HUES48 (cell line): ENCODE measurements at regions not wholly inside any gene's neighbourhood (a gene's known extent, or its start where the extent isn't known, plus 50 kb on each side); places are given as distances from the start of the nearest gene placed in this dataset.

ENCODE experiments used
- H3K27ac ChIP-seq: one replicate; pipeline ENCODE4 v1.7.0; 2013; ENCODE audit warnings: low read depth, low read length, inconsistent platforms
- H3K27me3 ChIP-seq: 2 replicates; pipeline ENCODE4 v1.6.1; 2013; ENCODE audit warnings: mild to moderate bottlenecking, low read length; ENCODE audit not compliant: control insufficient read depth, insufficient read depth
- H3K36me3 ChIP-seq: 2 replicates; pipeline ENCODE4 v1.6.1; 2013; ENCODE audit warnings: low read length; ENCODE audit not compliant: control insufficient read depth, insufficient read depth
- H3K4me1 ChIP-seq: 2 replicates; pipeline ENCODE4 v1.6.1; 2013; ENCODE audit warnings: mild to moderate bottlenecking, low read length; ENCODE audit not compliant: control insufficient read depth, insufficient read depth
- H3K4me3 ChIP-seq: 2 replicates; pipeline ENCODE4 v1.5.1; 2013; ENCODE audit warnings: mild to moderate bottlenecking, low read depth, low read length
- H3K9ac ChIP-seq: 2 replicates; pipeline ENCODE4 v1.6.1; 2013; ENCODE audit warnings: mild to moderate bottlenecking, low read depth, low read length, moderate library complexity
- H3K9me3 ChIP-seq: 2 replicates; pipeline ENCODE4 v1.6.1; 2013; ENCODE audit warnings: low read length; ENCODE audit not compliant: control insufficient read depth, insufficient read depth

GRCh38 chr14:96980835-96981234 is 183.7 kb downstream of the VRK1 start:
- no peaks in the 10 kb centered on the region for H3K4me1 ChIP-seq
- H3K27me3 ChIP-seq = no peaks in the 10 kb centered on the region
- H3K9ac ChIP-seq = no peak overlapping the region
- H3K4me3 ChIP-seq = no peak overlapping the region
- H3K27ac ChIP-seq = no peak overlapping the region
- H3K9me3 ChIP-seq = no peaks in the 10 kb centered on the region; the same call in 1 of the 2 replicates
- no peaks in the 10 kb centered on the region for H3K36me3 ChIP-seq

GRCh38 chr14:96986256-96987085 is 189.3 kb downstream of the VRK1 start:
- no peaks in the 10 kb centered on the region for H3K27me3 ChIP-seq
- H3K9me3 ChIP-seq = no peaks in the 10 kb centered on the region
- no peak overlapping the region for H3K9ac ChIP-seq
- H3K36me3 ChIP-seq = no peaks in the 10 kb centered on the region
- H3K4me1 ChIP-seq = peaks cover 4% of the 10 kb centered on the region
- H3K4me3 ChIP-seq = no peak overlapping the region
- no peak overlapping the region for H3K27ac ChIP-seq

GRCh38 chr14:96987086-96987474 is 189.9 kb downstream of the VRK1 start:
- H3K9ac ChIP-seq = no peak overlapping the region
- H3K9me3 ChIP-seq = no peaks in the 10 kb centered on the region
- peak overlapping the region; percentile 22 for H3K27ac ChIP-seq
- H3K27me3 ChIP-seq = no peaks in the 10 kb centered on the region
- peaks cover 4% of the 10 kb centered on the region for H3K4me1 ChIP-seq
- H3K36me3 ChIP-seq = no peaks in the 10 kb centered on the region
- H3K4me3 ChIP-seq = no peak overlapping the region

DNA sequence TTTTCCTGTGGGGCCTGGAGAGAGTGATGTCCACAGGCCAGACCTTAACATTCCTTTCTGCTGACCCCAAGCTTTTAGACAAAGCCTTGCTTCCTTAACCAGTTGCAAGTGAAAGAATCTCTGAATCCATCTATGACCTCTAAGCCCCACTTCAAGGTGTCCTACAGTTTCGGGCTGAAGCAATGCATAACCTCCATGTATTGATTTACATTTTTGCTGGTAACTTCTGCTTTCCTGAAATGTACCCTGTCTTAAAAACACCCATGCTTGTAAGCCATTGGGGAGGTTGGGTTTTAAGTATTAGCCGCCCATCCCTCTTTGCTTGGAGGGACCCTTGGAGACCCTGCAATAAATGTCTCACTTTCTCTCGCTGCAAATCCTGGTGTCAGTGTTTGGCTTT is 190.6 kb downstream of the VRK1 start:
- Histone ChIP-seq H3K4me3 (no peak overlapping the region), H3K36me3 (no peaks in the 10 kb centered on the region), H3K27ac (no peak overlapping the region), H3K9ac (no peak overlapping the region), H3K4me1 (peaks cover 4% of the 10 kb centered on the region), H3K9me3 (no peaks in the 10 kb centered on the region), H3K27me3 (no peaks in the 10 kb centered on the region)

DNA sequence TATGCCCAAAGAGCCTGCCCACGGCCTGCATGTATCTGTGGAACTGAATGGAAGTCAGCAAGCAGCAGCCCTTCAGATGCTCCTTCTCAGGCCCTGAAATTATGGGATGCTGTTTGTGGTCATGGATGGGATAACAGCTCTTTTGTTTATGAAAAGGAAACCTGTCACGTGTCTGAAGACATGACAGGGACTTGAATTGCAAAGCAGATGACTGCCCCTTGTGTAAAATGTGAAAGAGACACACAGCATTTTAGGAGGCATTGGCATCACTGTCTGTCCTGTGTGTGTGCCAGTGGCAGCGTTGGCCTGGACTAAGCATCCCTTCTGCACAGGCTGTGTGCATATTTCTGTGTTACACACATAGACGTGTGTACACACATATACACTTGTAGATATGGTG is 192.1 kb downstream of the VRK1 start:
- H3K9ac ChIP-seq = no peak overlapping the region
- no peaks in the 10 kb centered on the region for H3K36me3 ChIP-seq
- no peak overlapping the region for H3K4me3 ChIP-seq
- H3K4me1 ChIP-seq = peaks cover 4% of the 10 kb centered on the region
- no peaks in the 10 kb centered on the region for H3K27me3 ChIP-seq
- no peaks in the 10 kb centered on the region for H3K9me3 ChIP-seq
- no peak overlapping the region for H3K27ac ChIP-seq

DNA sequence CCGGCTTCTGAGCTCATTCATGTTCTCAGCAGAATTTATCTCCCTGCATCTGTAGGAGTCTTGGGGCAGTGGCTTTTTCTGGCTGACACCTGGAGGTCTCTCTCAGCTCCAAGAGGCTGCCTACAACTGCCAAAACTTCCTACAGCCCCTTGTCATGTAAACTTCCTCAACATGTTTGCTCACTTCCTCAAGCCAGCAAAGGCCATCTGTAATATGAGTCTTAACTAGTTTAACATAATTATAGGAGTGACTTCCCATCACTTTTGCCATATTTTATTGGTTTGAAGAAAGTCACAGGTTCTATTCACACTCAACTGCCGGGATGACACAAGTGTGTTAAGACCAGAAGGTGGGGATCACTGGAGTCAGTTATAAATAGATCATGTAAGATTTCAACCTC is 194.0 kb downstream of the VRK1 start:
- no peaks in the 10 kb centered on the region for H3K36me3 ChIP-seq
- no peak overlapping the region for H3K4me3 ChIP-seq
- H3K27me3 ChIP-seq = no peaks in the 10 kb centered on the region
- no peak overlapping the region for H3K27ac ChIP-seq
- H3K9ac ChIP-seq = no peak overlapping the region
- peaks cover 4% of the 10 kb centered on the region for H3K4me1 ChIP-seq
- H3K9me3 ChIP-seq = no peaks in the 10 kb centered on the region

- H3K9me3 ChIP-seq = no peaks in the 10 kb centered on the region
- H3K4me1 ChIP-seq = no peaks in the 10 kb centered on the region
- no peak overlapping the region for H3K27ac ChIP-seq
- H3K27me3 ChIP-seq = no peaks in the 10 kb centered on the region
- H3K9ac ChIP-seq = no peak overlapping the region
- no peak overlapping the region for H3K4me3 ChIP-seq
- H3K36me3 ChIP-seq = no peaks in the 10 kb centered on the region
Measured at GRCh38 chr14:96994999-96995398, 197.8 kb downstream of the VRK1 start.

- no peaks in the 10 kb centered on the region for H3K4me1 ChIP-seq
- no peak overlapping the region for H3K9ac ChIP-seq
- H3K36me3 ChIP-seq = no peaks in the 10 kb centered on the region
- no peak overlapping the region for H3K4me3 ChIP-seq
- no peaks in the 10 kb centered on the region for H3K9me3 ChIP-seq
- no peaks in the 10 kb centered on the region for H3K27me3 ChIP-seq
- no peak overlapping the region for H3K27ac ChIP-seq
Measured at GRCh38 chr14:96997269-96997668, 200.1 kb downstream of the VRK1 start.

DNA sequence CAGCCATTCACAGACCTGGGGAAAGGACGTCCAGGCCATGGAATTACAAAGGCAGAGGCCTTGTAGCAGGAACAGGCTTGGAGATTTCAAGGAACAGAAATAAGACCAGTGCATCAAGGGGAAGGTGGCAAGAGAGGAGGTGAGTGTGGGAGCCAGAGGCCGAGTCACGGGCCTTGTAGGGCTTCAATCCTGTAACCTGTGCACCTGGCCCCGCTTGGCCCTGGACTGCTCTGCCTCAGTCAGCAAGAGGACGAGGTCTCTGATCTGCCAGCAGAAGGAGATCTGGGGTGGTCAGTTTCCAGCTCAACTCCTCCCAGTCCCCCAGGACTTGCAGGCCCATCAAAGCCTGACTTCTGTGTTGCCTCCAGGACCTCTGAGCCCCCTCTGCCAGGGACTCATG is 200.8 kb downstream of the VRK1 start:
- H3K4me1 ChIP-seq = no peaks in the 10 kb centered on the region
- no peak overlapping the region for H3K27ac ChIP-seq
- H3K27me3 ChIP-seq = no peaks in the 10 kb centered on the region
- no peaks in the 10 kb centered on the region for H3K9me3 ChIP-seq
- no peak overlapping the region for H3K9ac ChIP-seq
- H3K36me3 ChIP-seq = no peaks in the 10 kb centered on the region
- no peak overlapping the region for H3K4me3 ChIP-seq

DNA sequence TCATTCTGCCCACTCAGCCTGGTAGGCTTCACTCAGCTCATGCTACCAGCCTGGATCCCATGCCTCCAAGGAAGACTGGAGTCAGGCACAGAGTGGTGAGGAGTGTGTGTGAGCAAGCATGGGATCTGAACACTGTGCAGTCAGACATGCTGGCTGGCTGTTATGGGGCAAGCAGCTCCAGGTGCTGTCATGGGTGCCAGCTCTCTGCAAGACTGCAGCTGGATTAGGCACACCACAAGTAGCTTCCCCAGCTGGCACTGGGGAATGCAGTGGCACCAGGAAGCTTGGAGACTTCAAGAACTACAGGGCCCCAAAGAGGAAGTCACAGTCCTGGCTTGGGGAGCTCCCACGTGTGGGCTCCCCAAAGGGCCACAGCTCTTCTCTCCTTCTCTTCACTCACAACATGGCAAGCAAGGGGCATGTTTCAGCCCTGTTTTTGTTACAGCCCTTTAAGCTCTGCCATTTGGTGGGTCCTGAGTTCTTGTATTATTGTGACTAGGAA is 202.5 kb downstream of the VRK1 start:
- no peaks in the 10 kb centered on the region for H3K9me3 ChIP-seq

GRCh38 chr14:97002454-97002853 is 205.3 kb downstream of the VRK1 start:
- Histone ChIP-seq H3K36me3 (no peaks in the 10 kb centered on the region), H3K9me3 (no peaks in the 10 kb centered on the region), H3K27me3 (no peaks in the 10 kb centered on the region), H3K9ac (no peak overlapping the region), H3K4me3 (no peak overlapping the region), H3K27ac (no peak overlapping the region), H3K4me1 (no peaks in the 10 kb centered on the region)

More for the DNA sequence above, 202.5 kb downstream of the VRK1 start:
- Histone ChIP-seq H3K4me3 (no peak overlapping the region), H3K27me3 (no peaks in the 10 kb centered on the region), H3K36me3 (no peaks in the 10 kb centered on the region), H3K4me1 (no peaks in the 10 kb centered on the region), H3K27ac (no peak overlapping the region), H3K9ac (no peak overlapping the region)
